HFFc6 (cell line): ENCODE measurements at regions not wholly inside any gene's neighbourhood (a gene's known extent, or its start where the extent isn't known, plus 50 kb on each side); places are given as distances from the start of the nearest gene placed in this dataset.

Source experiments
- DNase-seq: peaks from one replicate; pipeline ENCODE4 v3.0.0-alpha.2; 2018
- H3K27ac Mint-ChIP-seq: 2 replicates; pipeline ENCODE4 v1.8.0; 2020; ENCODE audit warnings: mild to moderate bottlenecking, mixed read lengths
- H3K27me3 Mint-ChIP-seq: 2 replicates; pipeline ENCODE4 v1.8.0; 2021; ENCODE audit warnings: mild to moderate bottlenecking, moderate library complexity, mixed read lengths; ENCODE audit not compliant: insufficient read depth
- H3K36me3 Mint-ChIP-seq: 2 replicates; pipeline ENCODE4 v1.8.0; 2021; ENCODE audit warnings: low read depth, mixed read lengths
- H3K4me1 Mint-ChIP-seq: 2 replicates; pipeline ENCODE4 v1.8.0; 2020; ENCODE audit warnings: low read depth, mixed read lengths
- H3K4me3 Mint-ChIP-seq: 2 replicates; pipeline ENCODE4 v1.8.0; 2020; ENCODE audit warnings: mild to moderate bottlenecking, moderate library complexity, mixed read lengths
- H3K9me3 Mint-ChIP-seq: 2 replicates; pipeline ENCODE4 v1.8.0; 2020; ENCODE audit warnings: mild to moderate bottlenecking, mixed read lengths
- CTCF ChIP-seq: fragments of 200-600 bp; sonication (generic); IDR thresholded peaks from 2 replicates; pipeline ENCODE4 v1.5.0; 2021; ENCODE audit warnings: antibody characterized with exemption, mild to moderate bottlenecking

DNA sequence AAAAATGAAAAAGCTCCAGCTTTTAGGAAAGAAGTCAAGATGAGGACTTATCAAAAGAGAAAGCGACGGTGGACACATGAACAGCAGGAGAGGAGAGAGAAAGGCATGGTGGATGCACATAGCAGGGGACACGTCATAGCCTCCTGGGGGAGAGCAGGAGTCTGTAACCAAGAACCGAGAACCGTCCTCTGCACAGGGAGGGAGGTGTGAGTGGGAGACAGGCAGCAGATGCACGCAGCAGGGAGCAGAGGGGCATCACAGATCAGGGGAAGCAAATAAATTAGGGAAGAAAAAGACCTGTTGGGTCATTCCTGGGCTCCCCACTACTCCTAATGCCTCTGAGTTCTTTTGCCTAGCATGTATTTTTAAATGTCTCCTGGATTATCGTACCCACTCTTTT is 138.1 kb upstream of the RMST start:
- Mint-ChIP-seq H3K4me1 (no peaks in the 10 kb centered on the region), H3K27ac (no peak overlapping the region), H3K27me3 (no peaks in the 10 kb centered on the region), H3K9me3 (peaks cover 34% of the 10 kb centered on the region), H3K4me3 (no peak overlapping the region), H3K36me3 (peaks cover 12% of the 10 kb centered on the region; the same call in 1 of the 2 replicates)
- no peak for DNase-seq
- TF ChIP-seq CTCF: no peak

GRCh38 chr12:97335115-97335514 is 127.5 kb upstream of the RMST start:
- DNase-seq: no peak
- Mint-ChIP-seq H3K4me3 (no peak overlapping the region), H3K36me3 (no peaks in the 10 kb centered on the region), H3K27ac (no peak overlapping the region), H3K27me3 (peaks cover 1% of the 10 kb centered on the region; the same call in 1 of the 2 replicates), H3K9me3 (peaks cover 22% of the 10 kb centered on the region), H3K4me1 (no peaks in the 10 kb centered on the region)
- TF ChIP-seq CTCF: no peak

DNA sequence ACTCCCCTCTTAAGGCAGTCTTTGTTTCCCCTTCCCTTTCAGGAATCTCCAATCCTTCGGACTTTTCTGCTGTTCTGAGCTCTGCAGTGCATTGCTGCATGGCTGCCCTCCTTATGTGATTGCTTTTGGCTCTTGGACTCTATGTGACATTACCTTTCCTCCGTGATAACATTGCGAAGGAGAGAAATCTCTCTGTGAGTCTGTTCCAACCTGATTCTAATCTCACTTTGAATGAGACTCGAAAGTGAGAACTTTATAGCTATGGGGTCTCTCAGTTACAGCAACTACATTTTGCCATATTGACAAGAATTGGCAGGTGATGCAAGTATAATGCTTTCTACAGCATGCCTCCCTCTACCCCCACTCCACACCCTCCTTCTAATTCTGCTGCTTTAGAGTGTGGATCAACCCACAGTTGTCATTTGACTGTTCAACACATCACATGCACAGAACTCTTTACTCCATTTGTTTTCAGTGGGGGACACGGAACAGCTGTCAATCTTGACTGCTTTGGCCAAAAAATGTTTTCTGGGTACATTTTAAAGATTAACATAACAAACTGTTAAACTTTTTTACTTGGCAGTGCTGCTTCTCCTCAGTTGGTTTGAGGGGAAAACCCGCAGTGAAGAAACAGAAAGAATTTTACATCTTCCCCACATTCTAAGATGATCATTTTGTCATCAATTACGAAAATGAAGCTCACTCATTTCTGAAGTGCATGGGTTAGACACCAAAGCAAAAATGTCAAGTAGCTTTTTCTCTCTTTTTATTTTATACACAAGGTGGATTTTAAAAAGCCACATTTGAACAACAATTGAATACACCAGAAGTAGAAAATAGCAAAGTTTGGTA is 125.5 kb upstream of the RMST start:
- peaks cover 15% of the 10 kb centered on the region for H3K9me3 Mint-ChIP-seq
- no peak for TF ChIP-seq CTCF
- H3K36me3 Mint-ChIP-seq: no peaks in the 10 kb centered on the region
- DNase-seq: no peak
- no peak overlapping the region for H3K4me3 Mint-ChIP-seq
- no peaks in the 10 kb centered on the region for H3K4me1 Mint-ChIP-seq
- peaks cover under 1% of the 10 kb centered on the region; the same call in 1 of the 2 replicates for H3K27me3 Mint-ChIP-seq
- H3K27ac Mint-ChIP-seq: no peak overlapping the region

DNA sequence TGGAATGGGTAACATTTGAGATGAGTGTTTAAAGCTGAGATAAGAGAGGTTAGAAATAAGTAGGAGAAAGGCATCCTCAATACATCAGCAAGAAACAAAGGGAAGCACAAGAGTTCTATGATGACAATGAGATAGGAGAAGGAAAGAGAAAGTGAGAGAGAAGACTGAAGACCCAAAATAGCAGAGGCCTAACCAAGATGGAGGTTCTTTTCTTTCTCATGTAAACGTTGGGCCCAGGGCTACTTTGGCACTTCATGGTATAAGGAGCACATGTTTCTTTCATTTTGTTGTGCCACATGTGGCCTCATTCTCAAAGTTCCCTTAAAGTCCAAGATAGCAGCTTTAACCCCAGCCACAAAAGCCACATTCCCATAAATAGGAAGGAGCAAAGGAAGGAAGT is 120.5 kb upstream of the RMST start:
- H3K36me3 Mint-ChIP-seq: no peaks in the 10 kb centered on the region
- H3K4me1 Mint-ChIP-seq: no peaks in the 10 kb centered on the region
- no peak overlapping the region for H3K4me3 Mint-ChIP-seq
- H3K9me3 Mint-ChIP-seq: peaks cover 32% of the 10 kb centered on the region
- no peak for DNase-seq
- H3K27me3 Mint-ChIP-seq: no peaks in the 10 kb centered on the region; the same call in 1 of the 2 replicates
- no peak overlapping the region for H3K27ac Mint-ChIP-seq
- TF ChIP-seq CTCF: no peak

- no peak overlapping the region for H3K27ac Mint-ChIP-seq
- no peaks in the 10 kb centered on the region for H3K4me1 Mint-ChIP-seq
- H3K9me3 Mint-ChIP-seq: peaks cover 37% of the 10 kb centered on the region
- H3K27me3 Mint-ChIP-seq: peaks cover 1% of the 10 kb centered on the region; the same call in 1 of the 2 replicates
- no peak overlapping the region for H3K4me3 Mint-ChIP-seq
- no peak for TF ChIP-seq CTCF
- DNase-seq: no peak
- no peaks in the 10 kb centered on the region for H3K36me3 Mint-ChIP-seq
Observed at GRCh38 chr12:97347956-97348355, 114.6 kb upstream of the RMST start.
